ENCODE measurements at regions not wholly inside any gene's neighbourhood (a gene's known extent, or its start where the extent isn't known, plus 50 kb on each side); places are given as distances from the start of the nearest gene placed in this dataset.

DNA sequence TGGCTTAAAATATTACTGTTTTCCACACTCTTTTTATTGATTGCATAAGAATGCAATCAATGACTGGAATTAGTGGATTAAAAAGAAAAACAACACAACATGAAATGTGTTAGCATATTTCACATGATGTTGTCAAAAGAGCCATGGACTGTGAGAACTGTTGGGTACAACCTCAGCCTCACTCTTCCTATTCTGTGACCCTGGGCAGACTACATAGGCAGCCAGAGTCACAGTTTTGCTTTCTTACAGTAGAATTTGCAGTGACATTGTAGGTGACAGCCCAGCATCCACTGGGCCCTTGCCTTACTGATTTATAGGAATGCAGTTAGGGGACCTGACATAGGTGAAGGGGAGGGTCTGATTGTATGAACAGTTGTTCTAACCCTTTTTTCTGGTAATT lies 471.4 kb upstream of the SLC35B3 start:
- TF ChIP-seq ZFP36 (IDR thresholded peaks at IDR 0.05; ENCODE audit: borderline replicate concordance, low read depth, low read length, partially characterized antibody) (no peak), ZNF530 (CRISPR knock-in tag; IDR thresholded peaks at IDR 0.05; ENCODE audit: low read depth) (no peak), HES4 (CRISPR knock-in tag; IDR thresholded peaks at IDR 0.05; ENCODE audit: borderline replicate concordance) (no peak), HMG20B (CRISPR knock-in tag; conservative IDR thresholded peaks at IDR 0.05) (no peak), GABPB1 (CRISPR knock-in tag; IDR thresholded peaks at IDR 0.05) (no peak), POLR2AphosphoS5 (IDR thresholded peaks at IDR 0.05; ENCODE audit: low read depth, low read length) (no peak), RAD21 (CRISPR knock-in tag; IDR thresholded peaks at IDR 0.05) (no peak), SALL1 (CRISPR knock-in tag; IDR thresholded peaks at IDR 0.05) (no peak), ZFP62 (CRISPR knock-in tag; IDR thresholded peaks at IDR 0.05) (no peak), FOXM1 (CRISPR knock-in tag; IDR thresholded peaks at IDR 0.05) (no peak), STAG1 (CRISPR knock-in tag; IDR thresholded peaks at IDR 0.05) (no peak)
- TF ChIP-seq, protein P1, sequence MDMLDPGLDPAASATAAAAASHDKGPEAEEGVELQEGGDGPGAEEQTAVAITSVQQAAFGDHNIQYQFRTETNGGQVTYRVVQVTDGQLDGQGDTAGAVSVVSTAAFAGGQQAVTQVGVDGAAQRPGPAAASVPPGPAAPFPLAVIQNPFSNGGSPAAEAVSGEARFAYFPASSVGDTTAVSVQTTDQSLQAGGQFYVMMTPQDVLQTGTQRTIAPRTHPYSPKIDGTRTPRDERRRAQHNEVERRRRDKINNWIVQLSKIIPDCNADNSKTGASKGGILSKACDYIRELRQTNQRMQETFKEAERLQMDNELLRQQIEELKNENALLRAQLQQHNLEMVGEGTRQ (IDR thresholded peaks at IDR 0.05; ENCODE audit: low read depth, low read length), result no peak
- TF ChIP-seq, protein P1 (CRISPR knock-in tag; IDR thresholded peaks at IDR 0.05; ENCODE audit: borderline replicate concordance), result no peak
- TF ChIP-seq, protein P2, sequence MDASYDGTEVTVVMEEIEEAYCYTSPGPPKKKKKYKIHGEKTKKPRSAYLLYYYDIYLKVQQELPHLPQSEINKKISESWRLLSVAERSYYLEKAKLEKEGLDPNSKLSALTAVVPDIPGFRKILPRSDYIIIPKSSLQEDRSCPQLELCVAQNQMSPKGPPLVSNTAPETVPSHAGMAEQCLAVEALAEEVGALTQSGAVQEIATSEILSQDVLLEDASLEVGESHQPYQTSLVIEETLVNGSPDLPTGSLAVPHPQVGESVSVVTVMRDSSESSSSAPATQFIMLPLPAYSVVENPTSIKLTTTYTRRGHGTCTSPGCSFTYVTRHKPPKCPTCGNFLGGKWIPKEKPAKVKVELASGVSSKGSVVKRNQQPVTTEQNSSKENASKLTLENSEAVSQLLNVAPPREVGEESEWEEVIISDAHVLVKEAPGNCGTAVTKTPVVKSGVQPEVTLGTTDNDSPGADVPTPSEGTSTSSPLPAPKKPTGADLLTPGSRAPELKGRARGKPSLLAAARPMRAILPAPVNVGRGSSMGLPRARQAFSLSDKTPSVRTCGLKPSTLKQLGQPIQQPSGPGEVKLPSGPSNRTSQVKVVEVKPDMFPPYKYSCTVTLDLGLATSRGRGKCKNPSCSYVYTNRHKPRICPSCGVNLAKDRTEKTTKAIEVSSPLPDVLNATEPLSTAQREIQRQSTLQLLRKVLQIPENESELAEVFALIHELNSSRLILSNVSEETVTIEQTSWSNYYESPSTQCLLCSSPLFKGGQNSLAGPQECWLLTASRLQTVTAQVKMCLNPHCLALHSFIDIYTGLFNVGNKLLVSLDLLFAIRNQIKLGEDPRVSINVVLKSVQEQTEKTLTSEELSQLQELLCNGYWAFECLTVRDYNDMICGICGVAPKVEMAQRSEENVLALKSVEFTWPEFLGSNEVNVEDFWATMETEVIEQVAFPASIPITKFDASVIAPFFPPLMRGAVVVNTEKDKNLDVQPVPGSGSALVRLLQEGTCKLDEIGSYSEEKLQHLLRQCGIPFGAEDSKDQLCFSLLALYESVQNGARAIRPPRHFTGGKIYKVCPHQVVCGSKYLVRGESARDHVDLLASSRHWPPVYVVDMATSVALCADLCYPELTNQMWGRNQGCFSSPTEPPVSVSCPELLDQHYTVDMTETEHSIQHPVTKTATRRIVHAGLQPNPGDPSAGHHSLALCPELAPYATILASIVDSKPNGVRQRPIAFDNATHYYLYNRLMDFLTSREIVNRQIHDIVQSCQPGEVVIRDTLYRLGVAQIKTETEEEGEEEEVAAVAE (CRISPR knock-in tag; IDR thresholded peaks at IDR 0.05; ENCODE audit: borderline replicate concordance), result no peak

Measured in HepG2 (cell line).